Brain microvascular endothelial cell (primary cell): ENCODE measurements at regions not wholly inside any gene's neighbourhood (a gene's known extent, or its start where the extent isn't known, plus 50 kb on each side); places are given as distances from the start of the nearest gene placed in this dataset.

Experiments
- DNase-seq: peaks from one replicate; pipeline ENCODE4 v3.0.0-alpha.2; 2020
- H3K27ac ChIP-seq: fragments of 250-450 bp; sonication (Bioruptor Pico); 2 replicates; pipeline ENCODE4 v1.5.1; 2020; ENCODE audit warnings: mild to moderate bottlenecking, moderate library complexity
- H3K27me3 ChIP-seq: fragments of 250-450 bp; sonication (Bioruptor Pico); replicated peaks from 2 replicates; pipeline ENCODE4 v1.5.1; 2020; ENCODE audit warnings: mild to moderate bottlenecking
- H3K36me3 ChIP-seq: fragments of 250-450 bp; sonication (Bioruptor Pico); replicated peaks from 2 replicates; pipeline ENCODE4 v1.5.1; 2020; ENCODE audit warnings: mild to moderate bottlenecking
- H3K4me3 ChIP-seq: 2 replicates; pipeline ENCODE4 v1.5.1; 2011; ENCODE audit warnings: low read depth, mild to moderate bottlenecking, control low read depth, low read length, moderate library complexity
- CTCF ChIP-seq: IDR thresholded peaks from 2 replicates; pipeline ENCODE4 v1.5.1; 2011; ENCODE audit warnings: low read depth, mild to moderate bottlenecking, moderate library complexity, low read length, control low read depth, inconsistent platforms; ENCODE audit errors: missing control alignments
- in situ Hi-C: cut with HindIII; loops from 2 replicates; pipeline ENCODE4 v1.10.0; 2017; ENCODE audit warnings: low sequenced_read_pairs, low pct_ligation_motif_present

GRCh38 chr5:89917112-89917511 is 492.4 kb downstream of the CETN3 start:
- no peak for TF ChIP-seq CTCF

GRCh38 chr5:89916131-89916530 is 493.4 kb downstream of the CETN3 start:
- DNase-seq, result no peak
- H3K27me3 ChIP-seq, result no peaks in the 10 kb centered on the region
- TF ChIP-seq CTCF, result no peak
- in situ Hi-C loops, result no loop called here
- no peak overlapping the region for H3K27ac ChIP-seq
- no peak overlapping the region for H3K4me3 ChIP-seq
- no peaks in the 10 kb centered on the region for H3K36me3 ChIP-seq

More at GRCh38 chr5:89917112-89917511, 492.4 kb downstream of the CETN3 start:
- Histone ChIP-seq H3K27me3 (no peaks in the 10 kb centered on the region), H3K27ac (no peak overlapping the region), H3K36me3 (no peaks in the 10 kb centered on the region), H3K4me3 (no peak overlapping the region)
- DNase-seq, result no peak
- in situ Hi-C loops, result no loop called here

GRCh38 chr5:89908876-89909275 is 500.7 kb downstream of the CETN3 start:
- in situ Hi-C loops, result no loop called here
- no peak overlapping the region for H3K27ac ChIP-seq
- no peak for DNase-seq
- no peak overlapping the region for H3K4me3 ChIP-seq
- TF ChIP-seq CTCF, result no peak
- no peaks in the 10 kb centered on the region for H3K27me3 ChIP-seq
- no peaks in the 10 kb centered on the region for H3K36me3 ChIP-seq

- DNase-seq, result no peak
- no peaks in the 10 kb centered on the region for H3K36me3 ChIP-seq
- H3K4me3 ChIP-seq, result no peak overlapping the region
- no peak overlapping the region for H3K27ac ChIP-seq
- no peaks in the 10 kb centered on the region for H3K27me3 ChIP-seq
- in situ Hi-C loops, result no loop called here
- no peak for TF ChIP-seq CTCF
Measured at GRCh38 chr5:89904442-89904841, 505.1 kb downstream of the CETN3 start.

GRCh38 chr5:89901983-89902382 is 507.6 kb downstream of the CETN3 start:
- H3K27me3 ChIP-seq, result no peaks in the 10 kb centered on the region
- in situ Hi-C loops, result no loop called here
- H3K36me3 ChIP-seq, result no peaks in the 10 kb centered on the region
- no peak for TF ChIP-seq CTCF
- H3K4me3 ChIP-seq, result no peak overlapping the region
- no peak overlapping the region for H3K27ac ChIP-seq
- DNase-seq, result no peak

GRCh38 chr5:89901346-89901745 is 508.2 kb downstream of the CETN3 start:
- DNase-seq, result no peak
- no peaks in the 10 kb centered on the region for H3K36me3 ChIP-seq
- H3K27ac ChIP-seq, result no peak overlapping the region
- no peak overlapping the region for H3K4me3 ChIP-seq
- in situ Hi-C loops, result no loop called here
- H3K27me3 ChIP-seq, result no peaks in the 10 kb centered on the region
- TF ChIP-seq CTCF, result no peak
